NOMO-1 treated with DMSO at 0.1 percent for 48 hours (cell line): ENCODE measurements at regions not wholly inside any gene's neighbourhood (a gene's known extent, or its start where the extent isn't known, plus 50 kb on each side); places are given as distances from the start of the nearest gene placed in this dataset.

Experiments used
- DNase-seq: peaks from one replicate; lab custom pipeline; 2025; ENCODE audit not compliant: unreplicated experiment; lab: John Stamatoyannopoulos, UW

DNA sequence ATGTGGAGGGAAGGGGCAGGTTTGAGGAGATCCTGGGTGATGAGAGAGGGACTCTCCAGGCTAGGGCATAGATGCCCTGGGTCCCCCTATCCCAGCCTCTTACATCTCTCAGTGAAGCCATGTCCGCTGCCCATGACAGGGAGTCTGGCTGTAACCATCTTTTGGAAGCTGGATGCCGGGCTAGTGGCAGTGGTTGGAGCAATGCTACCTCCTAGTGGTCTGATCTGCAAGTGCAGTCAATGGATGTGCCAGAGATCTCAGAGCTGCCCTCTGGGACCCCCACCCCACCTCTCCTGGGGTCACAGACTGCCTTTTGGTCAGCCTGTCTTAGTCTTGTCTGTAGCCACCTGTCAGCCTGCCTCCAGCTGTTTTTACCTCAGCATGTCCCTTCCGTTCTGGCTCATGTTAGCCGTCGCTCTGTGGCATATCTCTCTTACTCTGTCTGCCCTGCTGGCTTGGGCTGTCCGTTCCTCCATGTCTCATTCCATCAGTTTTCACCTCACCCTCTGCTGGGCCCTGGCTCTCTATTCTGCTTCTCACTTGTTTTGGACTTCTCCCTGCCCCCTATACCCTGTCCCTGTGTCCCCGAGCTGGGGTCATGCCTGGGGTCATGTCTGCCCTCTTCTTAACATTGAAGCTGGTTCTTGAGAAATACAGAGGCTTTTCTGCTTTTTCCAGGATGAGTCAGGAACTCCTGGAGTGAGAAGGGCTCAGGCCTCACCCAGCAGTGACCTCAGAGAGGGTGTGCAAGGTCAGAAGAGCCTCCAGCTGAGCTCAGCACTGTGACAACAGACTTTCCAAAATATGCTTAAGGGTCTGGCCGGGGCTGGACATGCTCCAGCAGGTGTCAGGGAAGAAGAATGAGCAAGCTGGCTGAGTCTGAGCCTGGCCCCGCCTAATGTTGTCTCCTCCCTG is 52.0 kb upstream of the THY1 start:
- DNase-seq, result peak; percentile 46

DNA sequence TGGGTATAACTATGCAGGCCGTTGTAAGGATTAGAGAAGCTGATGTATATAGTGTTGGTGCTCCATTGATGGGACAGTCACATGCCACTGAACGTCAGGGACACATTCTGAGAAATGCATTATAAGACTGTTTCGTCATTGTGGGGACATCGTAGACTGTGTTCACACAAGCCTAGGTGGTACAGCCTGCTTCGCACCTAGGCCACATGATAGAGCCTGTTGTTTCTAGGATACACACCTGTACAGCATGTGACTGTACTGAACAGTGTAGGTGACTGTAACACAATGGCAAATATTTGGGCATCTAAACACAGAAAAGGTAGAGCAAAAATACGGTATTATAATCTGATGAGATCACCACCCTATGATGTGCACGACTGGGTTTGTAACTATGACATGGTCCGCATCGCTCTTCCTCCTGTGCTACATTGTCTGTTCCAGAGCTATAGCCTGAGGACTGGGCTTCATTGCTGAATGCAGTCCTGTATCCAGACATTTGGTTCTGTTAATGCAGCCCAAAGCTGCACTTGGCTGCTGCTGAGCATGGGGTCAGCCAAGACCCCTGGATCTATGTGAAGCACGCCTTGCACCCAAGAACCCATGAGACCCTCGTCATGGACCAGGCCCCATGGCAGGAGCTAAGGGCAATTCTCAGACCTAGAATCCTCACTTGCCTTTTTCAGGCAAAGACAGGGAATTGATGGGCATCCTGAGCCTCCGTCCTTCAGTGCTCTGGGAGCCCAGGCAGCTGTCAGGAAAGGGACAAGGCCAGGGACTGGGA is 51.1 kb upstream of the THY1 start:
- no peak for DNase-seq

DNA sequence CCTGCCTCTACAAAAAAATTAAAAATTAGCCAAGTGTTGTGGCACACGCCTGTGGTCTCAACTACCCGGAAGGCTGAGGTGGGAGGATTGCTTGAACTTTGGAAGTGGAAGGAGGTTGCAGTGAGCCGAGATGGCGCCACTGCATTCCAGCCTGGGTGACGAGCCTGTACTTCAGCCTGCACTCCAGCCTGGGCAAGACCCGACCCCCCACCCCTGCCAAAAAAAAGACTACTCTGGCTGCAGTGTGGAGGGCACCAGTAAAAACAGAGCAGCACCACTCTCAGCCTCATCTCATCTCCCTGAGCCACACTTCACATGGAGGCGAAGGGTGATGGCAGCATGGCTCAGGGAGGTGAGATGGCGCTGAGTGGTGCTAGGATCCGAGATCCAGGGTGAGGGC is 50.3 kb upstream of the THY1 start:
- DNase-seq, result no peak

DNA sequence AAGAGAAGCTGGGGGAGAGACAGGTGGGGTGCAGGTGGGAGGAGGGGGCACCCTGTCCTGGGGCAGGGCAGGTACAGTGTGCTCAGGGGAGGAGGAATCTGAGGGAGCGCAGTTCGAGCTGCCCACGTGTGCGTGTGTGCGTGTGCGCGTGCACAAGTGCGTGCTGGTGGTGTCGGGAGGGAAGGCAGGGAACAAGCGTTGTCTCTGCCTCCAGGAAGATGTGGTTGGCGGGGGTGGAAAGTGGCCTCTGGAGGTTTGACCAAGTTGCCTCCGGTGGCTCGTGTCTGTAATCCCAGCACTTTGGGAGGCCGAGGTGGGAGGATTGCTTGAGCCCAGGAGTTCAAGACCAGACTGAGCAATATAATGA is 49.9 kb upstream of the THY1 start:
- no peak for DNase-seq
